T-helper 22 cell (primary cell): ENCODE measurements at regions not wholly inside any gene's neighbourhood (a gene's known extent, or its start where the extent isn't known, plus 50 kb on each side); places are given as distances from the start of the nearest gene placed in this dataset.

Experiments used
- DNase-seq: peaks from one replicate; pipeline ENCODE4 v3.0.0-alpha.2; 2020; ENCODE audit warnings: low read depth

- no peak for DNase-seq
Observed at GRCh38 chr12:125225641-125226040, 160.4 kb downstream of the AACS start.

GRCh38 chr12:125228519-125229260, 163.5 kb downstream of the AACS start:
- DNase-seq = no peak

GRCh38 chr12:125229878-125230530, 164.8 kb downstream of the AACS start:
- no peak for DNase-seq

- DNase-seq = no peak
Observed at GRCh38 chr12:125233319-125233718, 168.1 kb downstream of the AACS start.

DNA sequence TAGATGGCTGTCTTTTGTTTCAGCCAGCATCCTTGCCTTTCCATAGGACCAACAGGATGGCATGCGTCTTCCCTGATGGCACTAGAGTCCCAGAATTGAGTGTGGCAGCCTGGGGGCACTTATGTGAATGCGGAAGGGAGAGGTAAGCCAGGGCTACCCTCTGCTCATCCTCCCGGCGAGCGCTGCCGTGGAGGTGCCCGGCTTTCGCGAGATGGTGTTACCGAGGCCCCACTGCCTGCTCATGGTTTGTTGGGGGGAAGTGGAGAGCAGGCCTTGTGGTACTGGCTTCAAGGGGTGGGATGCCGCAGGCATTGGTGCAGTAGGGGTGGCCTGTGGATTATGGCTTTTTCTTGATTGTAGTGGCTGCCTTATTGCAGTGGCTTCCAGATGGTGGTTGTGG, 174.3 kb downstream of the AACS start:
- no peak for DNase-seq

DNA sequence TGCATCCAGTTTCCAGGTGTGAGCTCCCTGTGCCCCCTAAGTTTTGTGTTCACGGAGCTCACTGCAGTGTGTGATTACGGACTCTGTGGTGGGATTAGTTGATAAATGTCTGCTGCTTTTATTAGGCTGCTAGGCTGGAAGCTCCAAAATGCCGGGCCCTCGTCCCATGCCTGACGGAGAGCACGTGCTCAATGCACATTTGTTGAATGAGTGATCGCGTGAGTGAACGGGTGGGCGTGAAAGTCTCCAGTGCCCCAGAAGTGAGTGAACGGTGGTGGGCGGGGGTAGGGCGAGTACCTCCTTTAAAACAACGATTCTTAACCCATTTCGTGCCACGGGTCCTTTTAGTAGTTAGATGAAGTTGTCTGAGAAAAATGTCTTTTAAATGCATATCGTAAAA, 175.5 kb downstream of the AACS start:
- no peak for DNase-seq

DNA sequence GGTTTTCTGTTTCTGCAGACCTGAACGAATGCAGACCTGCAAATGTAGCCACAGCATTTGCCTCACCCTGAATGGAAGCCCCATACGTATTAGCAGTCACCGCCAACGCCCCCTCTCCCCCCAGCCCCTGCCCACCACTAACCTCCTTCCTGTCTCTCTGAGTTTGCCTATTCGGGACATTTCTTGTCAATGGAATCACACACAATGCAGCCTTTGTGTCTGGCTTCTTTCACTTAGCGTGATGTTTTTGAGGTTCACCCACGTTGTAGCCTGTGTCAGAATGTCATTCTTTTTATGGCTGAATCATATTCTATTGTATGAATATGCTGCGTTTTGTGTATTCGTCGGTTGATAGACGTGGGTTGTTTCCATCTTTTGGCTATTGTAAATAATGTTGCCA, 178.6 kb downstream of the AACS start:
- DNase-seq = no peak

GRCh38 chr12:125244338-125244737, 179.1 kb downstream of the AACS start:
- no peak for DNase-seq

DNA sequence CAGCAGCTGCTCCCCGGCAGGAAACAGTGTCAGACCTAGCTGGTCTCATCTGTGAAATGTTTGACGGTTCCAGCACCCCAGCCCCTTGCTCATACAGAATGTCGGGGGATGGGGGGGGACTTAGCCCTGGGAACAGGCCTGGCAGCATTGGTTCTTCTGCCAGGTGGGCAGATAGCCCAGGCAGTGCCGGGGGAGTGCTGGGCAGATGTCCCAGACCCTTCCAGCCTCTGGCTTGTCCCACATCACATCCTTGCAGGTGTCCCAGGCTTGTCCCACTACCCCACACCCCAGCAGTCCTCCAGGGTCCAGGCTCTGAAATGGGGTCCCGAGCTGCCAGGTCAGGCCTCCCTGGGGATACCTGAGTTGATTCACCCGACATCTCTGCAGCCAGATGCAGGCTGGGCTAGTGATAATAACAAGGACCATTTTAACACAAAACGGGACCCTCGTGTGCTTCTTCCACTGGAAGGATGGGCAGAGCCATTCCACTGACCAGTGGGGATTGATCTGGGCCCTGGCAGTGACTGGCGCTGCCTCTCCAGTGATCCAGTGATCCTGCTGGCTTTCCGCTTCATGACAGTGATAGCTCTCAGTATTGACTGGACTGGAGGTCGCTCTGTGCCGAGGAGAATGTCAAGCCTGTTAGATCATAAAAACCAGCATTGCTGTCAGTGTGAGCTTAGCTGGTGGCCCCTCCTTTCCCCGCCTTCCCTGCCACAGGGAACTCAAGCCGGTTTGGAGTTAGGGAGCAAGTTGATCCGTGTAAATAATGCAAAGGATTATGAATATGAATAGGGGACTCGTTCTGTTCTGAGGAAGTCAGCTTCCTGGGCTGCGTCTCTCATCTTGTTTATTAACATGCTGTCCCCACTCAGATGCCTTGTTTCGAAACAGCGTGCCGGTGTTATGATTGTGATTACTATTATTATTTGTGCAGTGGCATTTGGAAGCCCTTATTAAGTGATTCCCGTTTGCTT, 180.6 kb downstream of the AACS start:
- DNase-seq = no peak

- no peak for DNase-seq
Observed at GRCh38 chr12:125247477-125247876, 182.2 kb downstream of the AACS start.

GRCh38 chr12:125249066-125249824, 184.0 kb downstream of the AACS start:
- no peak for DNase-seq

DNA sequence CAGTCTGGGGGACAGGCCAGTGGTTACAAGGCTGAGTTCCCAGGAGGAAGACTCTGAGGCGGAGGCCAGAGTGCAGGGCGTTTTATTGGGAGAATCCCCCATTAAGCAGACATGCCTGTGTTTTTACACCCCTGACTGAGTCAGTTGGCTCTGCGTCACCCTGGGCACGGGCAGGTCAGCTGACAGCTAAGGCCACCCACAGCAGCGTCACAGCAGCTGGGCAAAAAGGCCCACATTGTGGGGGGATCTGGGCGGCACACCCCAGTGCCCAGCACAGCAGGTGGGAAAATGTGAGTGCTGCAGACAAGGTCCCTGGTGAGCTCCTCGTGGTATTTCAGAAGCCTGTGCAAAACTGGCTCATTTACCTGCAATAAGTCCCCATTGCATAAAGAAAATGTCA, 184.7 kb downstream of the AACS start:
- DNase-seq = no peak

DNA sequence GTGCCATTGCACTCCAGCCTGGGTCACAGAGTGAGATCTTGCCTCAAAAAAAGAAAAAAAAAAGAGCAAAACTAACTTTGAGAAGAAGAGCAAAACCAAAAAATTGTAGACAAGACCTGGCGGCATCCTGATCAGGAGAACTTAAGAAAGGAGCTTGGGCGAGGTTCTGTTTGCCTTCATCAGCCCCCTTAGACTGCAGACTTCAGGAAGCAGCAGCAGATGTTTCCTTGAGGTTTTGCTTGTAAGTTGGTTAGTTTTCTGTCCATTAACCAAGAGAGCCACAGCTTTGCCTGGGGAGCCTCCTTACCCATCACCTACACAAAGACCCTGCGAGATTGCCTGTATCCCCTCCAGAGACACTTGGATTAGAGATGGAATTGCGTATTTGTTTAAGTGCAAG, 189.0 kb downstream of the AACS start:
- no peak for DNase-seq

- no peak for DNase-seq
Observed at GRCh38 chr12:125254856-125255255, 189.6 kb downstream of the AACS start.

DNA sequence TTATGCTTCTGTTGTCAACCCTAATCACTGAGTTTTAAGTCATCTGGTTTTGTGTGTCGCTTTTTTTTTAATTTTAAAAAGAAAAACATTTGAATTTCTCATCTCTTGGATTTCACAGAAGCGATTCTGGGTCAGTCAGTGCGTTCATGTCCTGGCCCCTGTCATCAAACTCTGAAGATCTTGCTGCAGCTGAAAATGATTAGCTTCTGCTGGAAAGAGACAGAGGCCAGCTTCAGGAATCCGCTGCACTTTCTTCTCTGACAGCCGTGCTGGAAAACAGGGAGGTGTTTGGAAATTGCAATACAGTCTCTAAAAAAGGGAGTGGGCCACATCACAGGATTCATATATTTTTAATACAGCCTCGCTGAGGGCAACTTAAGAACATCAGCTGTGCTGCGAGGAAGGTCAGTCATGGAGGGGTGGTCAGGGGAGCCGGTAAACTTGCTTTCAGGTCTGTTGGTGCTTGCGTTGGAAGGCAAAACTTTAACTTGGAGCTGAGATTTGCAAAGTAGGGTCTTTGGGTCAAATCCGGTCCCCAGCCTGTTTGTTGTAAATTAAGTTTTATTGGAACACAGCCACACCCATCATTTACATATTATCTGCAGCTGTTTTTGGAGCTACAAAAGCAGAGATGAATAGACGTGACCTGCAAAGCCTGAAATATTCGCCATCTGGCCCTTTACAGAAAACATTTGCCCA, 190.8 kb downstream of the AACS start:
- DNase-seq = no peak

- no peak for DNase-seq
Observed at GRCh38 chr12:125256634-125256936, 191.3 kb downstream of the AACS start.

DNA sequence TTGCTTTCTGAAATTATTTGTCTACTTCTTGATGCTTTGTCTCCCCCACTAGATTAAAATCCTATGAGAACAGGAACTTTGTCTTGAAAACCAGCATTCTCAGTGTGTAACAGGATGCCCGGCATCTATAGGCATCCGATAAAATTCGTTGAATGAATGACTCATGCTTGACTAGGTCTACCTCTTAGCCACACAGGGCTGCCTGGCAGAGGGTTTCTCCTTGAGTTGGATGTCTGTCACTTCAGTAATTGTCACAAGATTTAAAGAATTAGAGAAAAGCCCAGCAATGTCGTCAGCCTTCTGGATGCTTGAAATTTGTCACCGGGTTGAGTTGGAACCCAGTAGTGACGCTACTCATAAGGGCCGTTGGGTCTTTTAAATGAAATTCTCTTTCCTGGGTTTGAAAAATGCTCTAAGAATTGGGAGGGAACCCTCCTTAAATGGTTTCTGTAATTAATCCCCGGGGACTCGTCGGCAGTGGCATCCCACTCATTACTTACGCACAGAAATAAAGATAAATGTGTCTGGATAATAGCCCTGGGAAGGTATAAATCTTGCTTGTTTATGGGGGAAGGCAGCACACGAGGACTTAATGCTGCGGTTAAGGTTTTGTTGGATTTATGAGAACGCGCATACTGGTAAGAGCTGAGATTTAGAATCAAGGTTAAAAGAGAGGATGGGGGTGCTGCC, 194.1 kb downstream of the AACS start:
- DNase-seq = no peak

DNA sequence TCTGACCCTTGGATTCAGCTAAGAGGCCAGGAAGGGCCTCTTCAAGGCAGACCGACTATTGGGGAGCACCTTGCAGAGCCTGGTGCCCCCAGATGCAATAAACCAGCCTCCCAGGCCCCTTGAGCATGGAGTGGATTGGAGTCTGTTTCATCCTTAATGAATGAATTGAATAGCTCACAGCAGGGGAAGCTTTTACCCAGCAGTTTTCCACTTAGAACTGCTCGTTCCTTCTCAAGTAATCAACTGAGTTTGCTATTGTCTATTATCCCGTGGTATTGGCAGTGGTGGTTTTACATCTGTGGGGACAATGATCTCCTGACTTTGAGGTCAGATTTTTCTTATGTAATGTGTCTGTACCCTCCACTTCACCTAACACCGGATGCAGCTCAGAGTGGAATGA, 197.6 kb downstream of the AACS start:
- no peak for DNase-seq

- no peak for DNase-seq
Observed at GRCh38 chr12:125263385-125263784, 198.2 kb downstream of the AACS start.

DNA sequence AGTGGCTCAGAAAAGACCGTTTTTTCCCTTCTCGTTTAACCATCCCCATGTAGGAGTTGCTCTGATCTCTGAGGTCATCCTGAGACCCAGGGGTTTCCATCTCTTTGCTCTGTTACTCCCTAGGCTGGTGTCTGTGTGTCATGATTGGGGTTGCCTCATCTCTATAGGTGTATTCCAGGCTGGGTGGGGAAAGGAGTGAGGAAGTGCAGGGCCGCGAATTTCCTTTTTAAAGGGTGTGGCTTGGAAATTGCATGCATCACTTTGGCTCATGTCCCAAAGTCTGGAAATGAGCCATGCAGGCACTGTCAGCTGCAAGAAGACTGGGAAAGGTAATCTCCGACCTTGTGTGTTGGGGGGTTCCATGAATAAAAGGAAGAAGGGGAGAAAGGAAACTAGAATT, 201.9 kb downstream of the AACS start:
- DNase-seq = no peak

- no peak for DNase-seq
Observed at GRCh38 chr12:125269276-125269675, 204.0 kb downstream of the AACS start.
